HepG2 (cell line): ENCODE measurements at regions not wholly inside any gene's neighbourhood (a gene's known extent, or its start where the extent isn't known, plus 50 kb on each side); places are given as distances from the start of the nearest gene placed in this dataset.

Experiments used
- BCL6 ChIP-seq: IDR thresholded peaks from 2 replicates; pipeline ENCODE4 v1.6.1; 2016; ENCODE audit warnings: missing genetic modification reagents, missing compliant biosample characterization
- CAMTA2 ChIP-seq: sonication (generic); formaldehyde crosslinking; IDR thresholded peaks from 2 replicates; pipeline ENCODE4 v1.4.0; 2020; ENCODE audit warnings: mild to moderate bottlenecking, missing genetic modification reagents, borderline replicate concordance
- CEBPZ ChIP-seq: IDR thresholded peaks from 2 replicates; pipeline ENCODE4 v1.6.1; 2012; ENCODE audit warnings: low read length, improper control_type of control experiment
- DPF2 ChIP-seq: sonication (generic); formaldehyde crosslinking; IDR thresholded peaks from 2 replicates; pipeline ENCODE4 v1.4.0; 2020; ENCODE audit warnings: mild to moderate bottlenecking, low read depth, missing genetic modification reagents, borderline replicate concordance
- GATAD1 ChIP-seq: IDR thresholded peaks from 2 replicates; pipeline ENCODE4 v1.6.1; 2016; ENCODE audit warnings: missing genetic modification reagents, missing compliant biosample characterization
- KDM3A ChIP-seq: IDR thresholded peaks from 2 replicates; pipeline ENCODE4 v1.6.1; 2018; ENCODE audit warnings: low read depth, missing compliant biosample characterization
- MTF2 ChIP-seq: sonication (generic); formaldehyde crosslinking; IDR thresholded peaks from 2 replicates; pipeline ENCODE4 v1.5.0; 2020; ENCODE audit warnings: missing genetic modification reagents, borderline replicate concordance
- NFIB ChIP-seq: sonication (generic); formaldehyde crosslinking; IDR thresholded peaks from 2 replicates; pipeline ENCODE4 v1.9.0; 2021; ENCODE audit warnings: missing genetic modification reagents, mild to moderate bottlenecking, borderline replicate concordance
- PBX2 ChIP-seq: IDR thresholded peaks from 2 replicates; pipeline ENCODE4 v1.6.1; 2016; ENCODE audit warnings: control low read depth
- RBFOX2 ChIP-seq: fragments of 200-400 bp; formaldehyde crosslinking; IDR thresholded peaks from 2 replicates; pipeline ENCODE4 v1.6.1; 2017; ENCODE audit warnings: low read depth, mild to moderate bottlenecking, low read length
- RCOR2 ChIP-seq: IDR thresholded peaks from 2 replicates; pipeline ENCODE4 v1.6.1; 2016; ENCODE audit warnings: missing biosample characterization, missing genetic modification reagents
- REL ChIP-seq: sonication (generic); formaldehyde crosslinking; conservative IDR thresholded peaks from 2 replicates; pipeline ENCODE4 v1.8.0; 2022; ENCODE audit warnings: mild to moderate bottlenecking, missing genetic modification reagents, moderate library complexity
- RELA ChIP-seq: sonication (generic); formaldehyde crosslinking; IDR thresholded peaks from 2 replicates; pipeline ENCODE4 v1.4.0; 2020; ENCODE audit warnings: missing genetic modification reagents
- SIX4 ChIP-seq: sonication (generic); formaldehyde crosslinking; IDR thresholded peaks from 2 replicates; pipeline ENCODE4 v1.4.0; 2020; ENCODE audit warnings: missing genetic modification reagents
- SP5 ChIP-seq: IDR thresholded peaks from 2 replicates; pipeline ENCODE4 v1.6.1; 2016; ENCODE audit warnings: low read depth, borderline replicate concordance
- TP53 ChIP-seq: sonication (generic); formaldehyde crosslinking; conservative IDR thresholded peaks from 2 replicates; pipeline ENCODE4 v1.4.0; 2020; ENCODE audit warnings: missing genetic modification reagents
- ZFP82 ChIP-seq: sonication (generic); formaldehyde crosslinking; IDR thresholded peaks from 2 replicates; pipeline ENCODE4 v1.5.1; 2020; ENCODE audit warnings: mild to moderate bottlenecking, missing genetic modification reagents, borderline replicate concordance
- ZNF230 ChIP-seq: sonication (generic); formaldehyde crosslinking; IDR thresholded peaks from 2 replicates; pipeline ENCODE4 v1.4.0; 2020; ENCODE audit warnings: mild to moderate bottlenecking, missing genetic modification reagents
- ZNF253 ChIP-seq: sonication (generic); formaldehyde crosslinking; IDR thresholded peaks from 2 replicates; pipeline ENCODE4 v1.8.0; 2022; ENCODE audit warnings: mild to moderate bottlenecking, missing genetic modification reagents, borderline replicate concordance
- ZNF263 ChIP-seq: sonication (generic); formaldehyde crosslinking; IDR thresholded peaks from 2 replicates; pipeline ENCODE4 v1.4.0; 2020; ENCODE audit warnings: missing genetic modification reagents
- ZNF468 ChIP-seq: sonication (generic); formaldehyde crosslinking; IDR thresholded peaks from 2 replicates; pipeline ENCODE4 v1.8.0; 2022; ENCODE audit warnings: mild to moderate bottlenecking, moderate library complexity, missing genetic modification reagents
- ZNF891 ChIP-seq: sonication (generic); formaldehyde crosslinking; IDR thresholded peaks from 2 replicates; pipeline ENCODE4 v1.5.0; 2020; ENCODE audit warnings: mild to moderate bottlenecking, missing genetic modification reagents
- ZUFSP ChIP-seq: sonication (generic); formaldehyde crosslinking; IDR thresholded peaks from 2 replicates; pipeline ENCODE4 v1.9.0; 2021; ENCODE audit warnings: missing genetic modification reagents, mild to moderate bottlenecking, borderline replicate concordance
- TF ChIP-seq, protein P1 (sequence below): sonication (generic); formaldehyde crosslinking; IDR thresholded peaks from 2 replicates; pipeline ENCODE4 v1.9.0; 2022; ENCODE audit warnings: missing genetic modification reagents, mild to moderate bottlenecking, borderline replicate concordance

GRCh38 chr3:13189639-13190377 lies 116.6 kb upstream of the IQSEC1 start (continued):
- TF ChIP-seq PBX2 (CRISPR knock-in tag) (no peak), ZUFSP (CRISPR knock-in tag) (no peak), BCL6 (CRISPR knock-in tag) (peak; percentile 60), ZFP82 (no peak), SP5 (CRISPR knock-in tag) (peak; percentile 60), ZNF253 (CRISPR knock-in tag) (no peak), MTF2 (no peak), CEBPZ (no peak), NFIB (CRISPR knock-in tag) (no peak), ZNF468 (CRISPR knock-in tag) (no peak), ZNF230 (CRISPR knock-in tag) (no peak), GATAD1 (peak; percentile 65), REL (CRISPR knock-in tag) (no peak), SIX4 (CRISPR knock-in tag) (no peak), DPF2 (CRISPR knock-in tag) (peak; percentile 73), RBFOX2 (no peak), TP53 (CRISPR knock-in tag) (no peak), KDM3A (CRISPR knock-in tag) (peak; percentile 84), RCOR2 (CRISPR knock-in tag) (peak; percentile 83; the same call in 1 of the 2 replicates), ZNF263 (CRISPR knock-in tag) (peak; percentile 56), RELA (CRISPR knock-in tag) (no peak), CAMTA2 (no peak), ZNF891 (CRISPR knock-in tag) (no peak)
- TF ChIP-seq, protein P1, sequence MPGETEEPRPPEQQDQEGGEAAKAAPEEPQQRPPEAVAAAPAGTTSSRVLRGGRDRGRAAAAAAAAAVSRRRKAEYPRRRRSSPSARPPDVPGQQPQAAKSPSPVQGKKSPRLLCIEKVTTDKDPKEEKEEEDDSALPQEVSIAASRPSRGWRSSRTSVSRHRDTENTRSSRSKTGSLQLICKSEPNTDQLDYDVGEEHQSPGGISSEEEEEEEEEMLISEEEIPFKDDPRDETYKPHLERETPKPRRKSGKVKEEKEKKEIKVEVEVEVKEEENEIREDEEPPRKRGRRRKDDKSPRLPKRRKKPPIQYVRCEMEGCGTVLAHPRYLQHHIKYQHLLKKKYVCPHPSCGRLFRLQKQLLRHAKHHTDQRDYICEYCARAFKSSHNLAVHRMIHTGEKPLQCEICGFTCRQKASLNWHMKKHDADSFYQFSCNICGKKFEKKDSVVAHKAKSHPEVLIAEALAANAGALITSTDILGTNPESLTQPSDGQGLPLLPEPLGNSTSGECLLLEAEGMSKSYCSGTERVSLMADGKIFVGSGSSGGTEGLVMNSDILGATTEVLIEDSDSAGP (CRISPR knock-in tag), result no peak
